Endodermal cell (in vitro differentiated cells): ENCODE measurements at regions not wholly inside any gene's neighbourhood (a gene's known extent, or its start where the extent isn't known, plus 50 kb on each side); places are given as distances from the start of the nearest gene placed in this dataset.

Experiments
- DNase-seq: peaks from one replicate; pipeline ENCODE4 v3.0.0-alpha.2; 2017
- H3K27ac ChIP-seq: 2 replicates; pipeline ENCODE4 v1.5.1; 2013; ENCODE audit warnings: mild to moderate bottlenecking, low read depth, low read length, moderate library complexity
- H3K27me3 ChIP-seq: 2 replicates; pipeline ENCODE4 v1.6.1; 2013; ENCODE audit warnings: mild to moderate bottlenecking, low read length, moderate library complexity; ENCODE audit not compliant: insufficient read depth, control insufficient read depth, poor library complexity, severe bottlenecking
- H3K36me3 ChIP-seq: 2 replicates; pipeline ENCODE4 v1.7.0; 2013; ENCODE audit warnings: mild to moderate bottlenecking, low read length, moderate library complexity; ENCODE audit not compliant: control insufficient read depth, insufficient read depth
- H3K4me1 ChIP-seq: one replicate; pipeline ENCODE4 v1.7.0; 2013; ENCODE audit warnings: low read length; ENCODE audit not compliant: control insufficient read depth, insufficient read depth
- H3K4me3 ChIP-seq: 2 replicates; pipeline ENCODE4 v1.5.1; 2013; ENCODE audit warnings: mild to moderate bottlenecking, low read length, moderate library complexity
- H3K9ac ChIP-seq: 2 replicates; pipeline ENCODE4 v1.6.1; 2013; ENCODE audit warnings: mild to moderate bottlenecking, low read length, moderate library complexity; ENCODE audit not compliant: poor library complexity, severe bottlenecking; ENCODE audit errors: extremely low read depth
- H3K9me3 ChIP-seq: 2 replicates; pipeline ENCODE4 v1.6.1; 2013; ENCODE audit warnings: mild to moderate bottlenecking, low read length, moderate library complexity; ENCODE audit not compliant: control insufficient read depth
- H3K27ac Mint-ChIP-seq: 2 replicates; pipeline ENCODE4 v1.8.0; 2020; ENCODE audit warnings: mixed read lengths
- H3K27me3 Mint-ChIP-seq: 2 replicates; pipeline ENCODE4 v1.8.0; 2021; ENCODE audit warnings: mild to moderate bottlenecking, mixed read lengths; ENCODE audit not compliant: insufficient read depth
- H3K36me3 Mint-ChIP-seq: 2 replicates; pipeline ENCODE4 v1.8.0; 2020; ENCODE audit warnings: low read depth, mixed read lengths
- H3K4me1 Mint-ChIP-seq: 2 replicates; pipeline ENCODE4 v1.8.0; 2020; ENCODE audit warnings: mixed read lengths
- H3K4me3 Mint-ChIP-seq: 2 replicates; pipeline ENCODE4 v1.8.0; 2020; ENCODE audit warnings: mild to moderate bottlenecking, moderate library complexity, mixed read lengths
- H3K9me3 Mint-ChIP-seq: 2 replicates; pipeline ENCODE4 v1.8.0; 2020; ENCODE audit warnings: mild to moderate bottlenecking, mixed read lengths
- WGBS, 2 experiments: methylation state at CpG; one replicate each; pipeline versions ENCODE4 v1.1.5 to v1.1.7; 2013; ENCODE audit warnings: missing lambda C conversion rate in 2 of 2, mixed read lengths in 1 of 2; ENCODE audit not compliant: insufficient coverage in 1 of 2, insufficient read length in 1 of 2; 5-methylcytosine and 5-hydroxymethylcytosine counted together
- TF ChIP-seq, protein P1 (sequence below): fragments of 200-600 bp; sonication (generic); conservative IDR thresholded peaks from 2 replicates; pipeline ENCODE4 v1.5.0; 2021; ENCODE audit warnings: antibody characterized with exemption, mild to moderate bottlenecking

DNA sequence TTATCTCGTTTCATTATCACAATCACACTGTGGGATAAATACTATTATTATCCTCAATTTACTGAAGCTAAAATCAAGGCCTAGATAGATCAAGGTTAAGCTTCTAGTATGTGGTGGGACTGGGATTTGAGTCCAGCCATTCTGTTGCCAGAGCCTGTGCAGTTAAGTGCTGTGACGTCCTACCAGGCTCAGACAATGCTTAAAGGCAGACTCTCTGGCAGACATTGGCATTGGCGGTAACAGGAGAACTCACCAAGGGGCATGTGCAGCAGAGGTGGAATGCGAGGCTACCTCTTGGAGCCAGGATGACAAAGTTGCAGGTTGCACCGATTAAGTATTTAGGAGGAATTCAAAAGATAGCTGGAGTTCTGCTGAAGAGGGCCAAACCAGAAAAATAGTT, 155.6 kb upstream of the IFNG-AS1 start:
- Histone ChIP-seq H3K4me1 (no peaks in the 10 kb centered on the region), H3K4me3 (no peak overlapping the region), H3K9me3 (peaks cover 18% of the 10 kb centered on the region), H3K27ac (no peak overlapping the region), H3K9ac (no peak overlapping the region), H3K27me3 (no peaks in the 10 kb centered on the region), H3K36me3 (no peaks in the 10 kb centered on the region)
- TF ChIP-seq, protein P1, sequence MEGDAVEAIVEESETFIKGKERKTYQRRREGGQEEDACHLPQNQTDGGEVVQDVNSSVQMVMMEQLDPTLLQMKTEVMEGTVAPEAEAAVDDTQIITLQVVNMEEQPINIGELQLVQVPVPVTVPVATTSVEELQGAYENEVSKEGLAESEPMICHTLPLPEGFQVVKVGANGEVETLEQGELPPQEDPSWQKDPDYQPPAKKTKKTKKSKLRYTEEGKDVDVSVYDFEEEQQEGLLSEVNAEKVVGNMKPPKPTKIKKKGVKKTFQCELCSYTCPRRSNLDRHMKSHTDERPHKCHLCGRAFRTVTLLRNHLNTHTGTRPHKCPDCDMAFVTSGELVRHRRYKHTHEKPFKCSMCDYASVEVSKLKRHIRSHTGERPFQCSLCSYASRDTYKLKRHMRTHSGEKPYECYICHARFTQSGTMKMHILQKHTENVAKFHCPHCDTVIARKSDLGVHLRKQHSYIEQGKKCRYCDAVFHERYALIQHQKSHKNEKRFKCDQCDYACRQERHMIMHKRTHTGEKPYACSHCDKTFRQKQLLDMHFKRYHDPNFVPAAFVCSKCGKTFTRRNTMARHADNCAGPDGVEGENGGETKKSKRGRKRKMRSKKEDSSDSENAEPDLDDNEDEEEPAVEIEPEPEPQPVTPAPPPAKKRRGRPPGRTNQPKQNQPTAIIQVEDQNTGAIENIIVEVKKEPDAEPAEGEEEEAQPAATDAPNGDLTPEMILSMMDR, result no peak
- no peaks in the 10 kb centered on the region for H3K4me1 Mint-ChIP-seq
- H3K36me3 Mint-ChIP-seq, result no peaks in the 10 kb centered on the region
- no peak overlapping the region for H3K4me3 Mint-ChIP-seq
- no peak for DNase-seq
- 86% methylated on average over 4 to 5 of the region's 5 CpGs for WGBS, 2 experiments
- no peak overlapping the region for H3K27ac Mint-ChIP-seq
- H3K27me3 Mint-ChIP-seq, result peaks cover 4% of the 10 kb centered on the region
- H3K9me3 Mint-ChIP-seq, result peaks cover 16% of the 10 kb centered on the region

DNA sequence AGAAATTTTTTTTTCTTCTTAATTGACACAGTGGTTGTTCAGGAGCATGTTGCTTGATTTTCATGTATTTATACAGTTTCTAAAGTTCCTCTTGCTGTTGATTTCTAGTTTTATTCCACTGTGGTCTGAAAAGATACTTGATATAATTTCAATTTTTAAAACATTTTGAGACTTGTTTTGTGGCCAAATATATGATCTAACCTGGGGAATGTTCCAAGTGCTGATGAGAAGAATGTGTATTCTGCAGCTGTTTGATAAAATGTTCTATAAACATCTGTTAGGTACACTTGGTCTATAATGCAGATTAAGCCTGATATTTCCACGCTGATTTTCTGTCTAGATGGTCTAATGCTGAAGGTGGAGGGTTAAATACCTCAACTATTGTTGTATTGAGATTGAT, 151.4 kb upstream of the IFNG-AS1 start:
- H3K9me3 ChIP-seq, result peaks cover 24% of the 10 kb centered on the region
- Mint-ChIP-seq H3K9me3 (peaks cover 23% of the 10 kb centered on the region), H3K36me3 (no peaks in the 10 kb centered on the region), H3K27me3 (peaks cover 4% of the 10 kb centered on the region), H3K4me3 (no peak overlapping the region), H3K4me1 (no peaks in the 10 kb centered on the region), H3K27ac (no peak overlapping the region)
- H3K4me3 ChIP-seq, result no peak overlapping the region
- TF ChIP-seq, protein P1, result no peak
- no peak overlapping the region for H3K27ac ChIP-seq
- WGBS, 2 experiments, result 100% methylated on average over 1 of the region's 1 CpG; no CpG with 5 or more reads in 1 of the 2 experiments
- no peak overlapping the region for H3K9ac ChIP-seq
- H3K36me3 ChIP-seq, result no peaks in the 10 kb centered on the region
- DNase-seq, result no peak
- no peaks in the 10 kb centered on the region for H3K27me3 ChIP-seq
- H3K4me1 ChIP-seq, result no peaks in the 10 kb centered on the region

DNA sequence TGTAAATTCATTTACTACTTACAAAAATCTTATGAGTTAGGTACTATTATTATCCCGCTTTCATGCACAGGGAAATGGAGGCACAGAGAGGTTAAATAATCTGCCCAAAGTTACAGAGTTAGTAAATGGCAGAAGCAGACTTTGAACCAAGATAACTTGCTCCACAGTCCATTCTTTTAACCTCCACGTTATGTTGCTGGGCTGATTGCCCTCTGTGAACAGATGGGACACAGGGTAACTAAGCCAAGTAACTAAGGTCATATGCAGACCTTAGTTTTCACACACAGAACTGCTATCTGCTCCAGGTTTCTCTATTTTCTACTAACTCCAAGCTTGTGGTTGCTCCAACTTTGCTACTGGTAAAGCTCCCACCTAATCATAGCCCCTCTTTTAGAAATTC, 147.1 kb upstream of the IFNG-AS1 start:
- Histone ChIP-seq H3K9me3 (peaks cover 17% of the 10 kb centered on the region), H3K27me3 (no peaks in the 10 kb centered on the region), H3K9ac (no peak overlapping the region), H3K4me1 (no peaks in the 10 kb centered on the region), H3K4me3 (no peak overlapping the region), H3K36me3 (no peaks in the 10 kb centered on the region), H3K27ac (no peak overlapping the region)
- H3K4me1 Mint-ChIP-seq, result no peaks in the 10 kb centered on the region
- H3K36me3 Mint-ChIP-seq, result no peaks in the 10 kb centered on the region
- WGBS, 2 experiments, result 97 to 100% methylated on average over 1 to 2 of the region's 2 CpGs
- no peak overlapping the region for H3K27ac Mint-ChIP-seq
- H3K4me3 Mint-ChIP-seq, result no peak overlapping the region
- peaks cover 18% of the 10 kb centered on the region for H3K9me3 Mint-ChIP-seq
- DNase-seq, result no peak
- TF ChIP-seq, protein P1, result no peak
- peaks cover under 1% of the 10 kb centered on the region for H3K27me3 Mint-ChIP-seq
